ENCODE measurements at regions not wholly inside any gene's neighbourhood (a gene's known extent, or its start where the extent isn't known, plus 50 kb on each side); places are given as distances from the start of the nearest gene placed in this dataset.
A peak's percentile ranks its signal among the peaks of the same experiment; 100 is the strongest.
"Not testable (repeated sequence)": the region's sequence is repeated elsewhere in the genome, so short reads cannot be mapped to it uniquely, and the experiment has no call there.

DNA sequence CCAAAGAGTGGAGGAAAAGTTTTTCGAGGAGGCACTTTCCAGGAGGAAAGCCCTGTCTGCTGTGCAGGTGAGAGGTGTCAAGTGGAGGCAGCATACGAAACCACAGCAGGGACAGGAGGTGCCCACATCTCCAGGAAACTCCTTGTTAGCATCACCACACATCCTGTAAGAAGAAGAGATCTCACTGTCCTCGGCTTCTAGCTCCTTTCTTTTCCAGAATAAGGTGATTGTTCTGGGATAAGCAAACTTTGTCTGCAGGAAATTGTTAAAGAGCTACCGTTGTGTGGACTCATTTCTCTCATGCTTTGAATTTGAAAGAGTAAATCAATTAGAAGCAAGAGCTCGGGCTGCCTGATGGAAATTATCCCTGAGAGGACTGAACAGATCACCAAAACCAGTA is 269.4 kb downstream of the CXCL12 start:
- no peak overlapping the region for H3K4me3 ChIP-seq
- TF ChIP-seq, protein P1, sequence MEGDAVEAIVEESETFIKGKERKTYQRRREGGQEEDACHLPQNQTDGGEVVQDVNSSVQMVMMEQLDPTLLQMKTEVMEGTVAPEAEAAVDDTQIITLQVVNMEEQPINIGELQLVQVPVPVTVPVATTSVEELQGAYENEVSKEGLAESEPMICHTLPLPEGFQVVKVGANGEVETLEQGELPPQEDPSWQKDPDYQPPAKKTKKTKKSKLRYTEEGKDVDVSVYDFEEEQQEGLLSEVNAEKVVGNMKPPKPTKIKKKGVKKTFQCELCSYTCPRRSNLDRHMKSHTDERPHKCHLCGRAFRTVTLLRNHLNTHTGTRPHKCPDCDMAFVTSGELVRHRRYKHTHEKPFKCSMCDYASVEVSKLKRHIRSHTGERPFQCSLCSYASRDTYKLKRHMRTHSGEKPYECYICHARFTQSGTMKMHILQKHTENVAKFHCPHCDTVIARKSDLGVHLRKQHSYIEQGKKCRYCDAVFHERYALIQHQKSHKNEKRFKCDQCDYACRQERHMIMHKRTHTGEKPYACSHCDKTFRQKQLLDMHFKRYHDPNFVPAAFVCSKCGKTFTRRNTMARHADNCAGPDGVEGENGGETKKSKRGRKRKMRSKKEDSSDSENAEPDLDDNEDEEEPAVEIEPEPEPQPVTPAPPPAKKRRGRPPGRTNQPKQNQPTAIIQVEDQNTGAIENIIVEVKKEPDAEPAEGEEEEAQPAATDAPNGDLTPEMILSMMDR (IDR thresholded peaks at IDR 0.05) = no peak

DNA sequence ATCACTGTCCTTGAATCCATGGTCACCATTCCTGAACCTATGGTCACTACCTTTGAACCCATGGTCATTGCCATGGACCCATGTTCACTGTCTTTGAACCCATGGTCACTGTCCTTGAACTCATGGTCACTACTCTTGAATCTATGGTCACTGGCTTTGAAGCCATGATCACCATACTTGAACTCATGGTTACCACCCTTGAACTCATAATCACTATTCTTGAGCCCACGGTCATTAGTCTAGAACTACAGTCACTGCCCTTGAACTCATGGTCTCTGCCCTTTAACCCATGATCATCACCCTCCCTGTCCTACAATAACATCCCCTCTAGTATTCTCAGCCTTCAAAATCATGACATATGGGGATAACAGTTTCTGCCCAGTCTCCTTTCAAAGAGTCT is 270.5 kb downstream of the CXCL12 start:
- Histone ChIP-seq H3K4me1 (no peaks in the 10 kb centered on the region), H3K27me3 (no peaks in the 10 kb centered on the region), H3K36me3 (no peaks in the 10 kb centered on the region), H3K9ac (ENCODE audit: low read depth in 2 of 2, low read length in 2 of 2) (no peak overlapping the region), H3K27ac (no peak overlapping the region), H3K4me3 (no peak overlapping the region), H3K9me3 (no peaks in the 10 kb centered on the region)
- intact Hi-C loops (cut with DNase I) = no loop called here
- TF ChIP-seq, protein P1 (IDR thresholded peaks at IDR 0.05) = no peak
- no peak for DNase-seq

More for the DNA sequence above, 269.4 kb downstream of the CXCL12 start:
- H3K4me1 ChIP-seq = no peaks in the 10 kb centered on the region
- no peaks in the 10 kb centered on the region for H3K9me3 ChIP-seq
- DNase-seq = no peak
- H3K9ac ChIP-seq (ENCODE audit: low read depth in 2 of 2, low read length in 2 of 2) = no peak overlapping the region
- no peak overlapping the region for H3K27ac ChIP-seq
- intact Hi-C loops (cut with DNase I) = no loop called here
- no peaks in the 10 kb centered on the region for H3K36me3 ChIP-seq
- no peaks in the 10 kb centered on the region for H3K27me3 ChIP-seq

DNA sequence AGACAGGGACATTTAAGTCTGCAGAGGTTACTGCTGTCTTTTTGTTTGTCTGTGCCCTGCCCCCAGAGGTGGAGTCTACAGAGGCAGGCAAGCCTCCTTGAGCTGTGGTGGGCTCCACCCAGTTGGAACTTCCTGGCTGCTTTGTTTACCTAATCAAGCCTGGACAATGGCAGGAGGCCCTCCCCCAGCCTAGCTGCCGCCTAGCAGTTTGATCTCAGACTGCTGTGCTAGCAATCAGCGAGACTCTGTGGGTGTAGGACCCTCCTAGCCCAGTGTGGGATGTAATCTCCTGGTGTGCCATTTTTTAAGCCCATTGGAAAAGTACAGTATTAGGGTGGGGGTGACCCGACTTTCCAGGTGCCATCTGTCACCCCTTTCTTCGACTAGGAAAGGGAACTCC is 272.6 kb downstream of the CXCL12 start:
- DNase-seq = peak; percentile 29
- H3K9me3 ChIP-seq; H3K36me3 ChIP-seq; intact Hi-C loops (cut with DNase I); H3K4me1 ChIP-seq; H3K9ac ChIP-seq (ENCODE audit: low read depth in 2 of 2, low read length in 2 of 2); H3K27ac ChIP-seq; H3K27me3 ChIP-seq; H3K4me3 ChIP-seq: not testable (repeated sequence)

DNA sequence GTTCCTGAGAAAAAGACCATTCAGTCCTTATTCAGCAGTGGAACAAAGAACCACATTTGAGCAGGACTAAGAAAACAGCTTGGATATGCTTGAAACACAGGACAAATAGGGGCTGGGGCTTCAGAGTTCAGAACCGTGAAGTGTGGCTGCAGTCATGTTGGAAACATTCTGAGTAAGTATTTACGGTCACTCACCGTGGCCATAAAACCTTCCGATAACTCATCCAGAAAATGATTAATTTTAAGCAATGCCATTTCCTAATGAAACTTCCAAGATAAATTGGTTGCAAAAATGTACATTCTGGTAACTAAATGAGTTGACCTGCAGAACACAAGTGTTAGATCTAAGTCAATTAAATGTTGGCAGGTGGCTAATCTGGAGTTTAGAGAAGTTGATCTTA is 279.2 kb downstream of the CXCL12 start:
- Histone ChIP-seq H3K27me3 (no peaks in the 10 kb centered on the region), H3K9me3 (no peaks in the 10 kb centered on the region), H3K36me3 (no peaks in the 10 kb centered on the region), H3K9ac (ENCODE audit: low read depth in 2 of 2, low read length in 2 of 2) (no peak overlapping the region), H3K27ac (no peak overlapping the region), H3K4me3 (no peak overlapping the region), H3K4me1 (no peaks in the 10 kb centered on the region)
- TF ChIP-seq, protein P1 (IDR thresholded peaks at IDR 0.05) = no peak
- DNase-seq = no peak
- intact Hi-C loops (cut with DNase I) = no loop called here

DNA sequence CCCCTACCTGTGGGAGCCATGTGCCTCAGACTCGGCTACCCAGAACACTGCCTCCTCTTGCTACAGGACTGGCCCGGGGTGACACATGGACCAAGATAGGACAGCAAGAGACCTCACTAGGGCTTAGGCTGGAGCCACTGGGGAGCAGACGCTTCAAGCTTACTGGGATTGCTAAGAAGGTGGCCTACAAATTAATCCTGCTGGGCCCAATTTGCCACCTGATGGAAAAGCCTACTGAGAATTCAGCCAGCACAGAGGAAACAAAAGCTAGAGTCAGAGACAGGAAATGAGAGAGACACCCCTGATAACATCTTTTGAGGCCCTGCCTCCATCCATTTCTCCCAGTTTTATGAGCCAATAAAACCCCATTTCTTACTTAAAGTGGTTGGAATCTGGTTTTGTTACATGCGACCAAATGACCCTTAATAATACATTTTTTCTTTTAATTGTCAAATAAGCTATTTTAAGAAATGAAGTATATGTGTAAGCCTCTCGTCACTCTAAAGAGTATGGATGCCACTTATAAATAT is 282.1 kb downstream of the CXCL12 start:
- TF ChIP-seq, protein P1 (IDR thresholded peaks at IDR 0.05) = no peak
- Histone ChIP-seq H3K9me3 (no peaks in the 10 kb centered on the region), H3K4me3 (no peak overlapping the region), H3K9ac (ENCODE audit: low read depth in 2 of 2, low read length in 2 of 2) (no peak overlapping the region), H3K27me3 (no peaks in the 10 kb centered on the region), H3K27ac (no peak overlapping the region), H3K36me3 (no peaks in the 10 kb centered on the region), H3K4me1 (no peaks in the 10 kb centered on the region)
- no peak for DNase-seq
- intact Hi-C loops (cut with DNase I) = no loop called here

DNA sequence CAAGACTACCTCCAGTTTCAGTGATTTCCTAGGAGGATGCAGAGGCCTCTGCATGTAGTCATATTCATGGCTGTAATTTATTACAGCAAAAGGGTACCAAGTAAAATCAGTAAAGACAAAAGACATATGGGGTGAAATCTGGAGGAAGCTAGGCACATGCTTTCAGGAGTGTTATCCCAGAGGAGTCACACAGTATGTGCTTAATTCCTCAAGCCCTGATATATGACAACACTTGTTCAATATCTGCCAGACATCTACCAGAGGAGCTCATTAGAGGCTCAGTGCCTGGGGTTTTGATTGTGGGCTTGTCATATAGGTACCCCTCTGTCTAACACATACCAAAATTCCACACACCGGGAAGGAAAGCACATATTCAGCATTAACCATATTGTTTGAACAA is 283.8 kb downstream of the CXCL12 start:
- H3K4me1 ChIP-seq = no peaks in the 10 kb centered on the region
- no peak overlapping the region for H3K27ac ChIP-seq
- TF ChIP-seq, protein P1 (IDR thresholded peaks at IDR 0.05) = no peak
- H3K36me3 ChIP-seq = no peaks in the 10 kb centered on the region
- no peaks in the 10 kb centered on the region for H3K27me3 ChIP-seq
- H3K9ac ChIP-seq (ENCODE audit: low read depth in 2 of 2, low read length in 2 of 2) = no peak overlapping the region
- no peak for DNase-seq
- intact Hi-C loops (cut with DNase I) = no loop called here
- no peaks in the 10 kb centered on the region for H3K9me3 ChIP-seq
- no peak overlapping the region for H3K4me3 ChIP-seq
